CD4-positive, alpha-beta T cell treated with Interferon gamma for 1 hour (primary cell): ENCODE measurements at regions not wholly inside any gene's neighbourhood (a gene's known extent, or its start where the extent isn't known, plus 50 kb on each side); places are given as distances from the start of the nearest gene placed in this dataset.
"Not testable (repeated sequence)": the region's sequence is repeated elsewhere in the genome, so short reads cannot be mapped to it uniquely, and the experiment has no call there.

Experiments
- DNase-seq: peaks from one replicate; pipeline ENCODE4 v3.0.0-alpha.2; 2020

GRCh38 chr4:9704551-9705332 lies 76.7 kb upstream of the DRD5 start:
- DNase-seq: no peak

- DNase-seq: not testable (repeated sequence)
Observed at GRCh38 chr4:9707281-9707680, 74.2 kb upstream of the DRD5 start.

GRCh38 chr4:9707936-9708335 lies 73.5 kb upstream of the DRD5 start:
- not testable (repeated sequence) for DNase-seq

- DNase-seq: no peak
Observed at GRCh38 chr4:9709724-9710123, 71.7 kb upstream of the DRD5 start.

- not testable (repeated sequence) for DNase-seq
Observed at GRCh38 chr4:9715271-9715670, 66.2 kb upstream of the DRD5 start.

- DNase-seq: no peak
Observed at GRCh38 chr4:9716093-9716492, 65.3 kb upstream of the DRD5 start.

GRCh38 chr4:9718246-9718939 lies 63.0 kb upstream of the DRD5 start:
- DNase-seq: not testable (repeated sequence)

- DNase-seq: not testable (repeated sequence)
Observed at GRCh38 chr4:9722131-9722530, 59.3 kb upstream of the DRD5 start.
